Body of pancreas (tissue), 4 donors: ENCODE measurements at regions not wholly inside any gene's neighbourhood (a gene's known extent, or its start where the extent isn't known, plus 50 kb on each side); places are given as distances from the start of the nearest gene placed in this dataset.

Experiments
- POLR2A ChIP-seq, 3 donors: fragments of 450-650 bp; IDR thresholded peaks; one replicate each; pipeline ENCODE4 v1.6.1; 2016; ENCODE audit warnings: antibody characterized with exemption in 3 of 3, mild to moderate bottlenecking in 2 of 3
- TF ChIP-seq, protein P1 (sequence below), 7 experiments: fragments of 450-650 bp in 4 of 7; fragments of 200-600 bp in 3 of 7; sonication (generic) in 3 of 7; IDR thresholded peaks; one replicate each; pipeline ENCODE4 v1.5.1; 2016 to 2019; ENCODE audit warnings: antibody characterized with exemption in 7 of 7

DNA sequence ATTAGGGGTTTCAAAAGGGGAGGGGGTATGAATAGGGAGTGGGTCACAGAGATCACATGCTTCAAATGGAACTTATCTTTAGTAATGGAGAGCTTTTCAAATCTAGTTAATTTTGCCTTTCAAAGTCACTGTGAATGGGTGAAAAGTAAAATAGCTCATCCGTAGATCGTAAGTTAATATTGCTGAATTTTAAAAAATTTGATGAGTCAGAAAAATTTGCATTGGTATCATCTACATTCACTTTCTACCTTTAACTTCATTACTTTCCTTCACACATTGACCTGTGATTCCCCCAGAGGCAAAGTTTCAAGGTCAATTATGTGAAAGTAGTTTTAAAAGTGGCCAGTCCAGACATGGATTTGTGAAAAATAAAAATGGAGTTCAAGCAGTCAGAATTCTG is 139.0 kb upstream of the SLC35B3 start:
- TF ChIP-seq, protein P1, sequence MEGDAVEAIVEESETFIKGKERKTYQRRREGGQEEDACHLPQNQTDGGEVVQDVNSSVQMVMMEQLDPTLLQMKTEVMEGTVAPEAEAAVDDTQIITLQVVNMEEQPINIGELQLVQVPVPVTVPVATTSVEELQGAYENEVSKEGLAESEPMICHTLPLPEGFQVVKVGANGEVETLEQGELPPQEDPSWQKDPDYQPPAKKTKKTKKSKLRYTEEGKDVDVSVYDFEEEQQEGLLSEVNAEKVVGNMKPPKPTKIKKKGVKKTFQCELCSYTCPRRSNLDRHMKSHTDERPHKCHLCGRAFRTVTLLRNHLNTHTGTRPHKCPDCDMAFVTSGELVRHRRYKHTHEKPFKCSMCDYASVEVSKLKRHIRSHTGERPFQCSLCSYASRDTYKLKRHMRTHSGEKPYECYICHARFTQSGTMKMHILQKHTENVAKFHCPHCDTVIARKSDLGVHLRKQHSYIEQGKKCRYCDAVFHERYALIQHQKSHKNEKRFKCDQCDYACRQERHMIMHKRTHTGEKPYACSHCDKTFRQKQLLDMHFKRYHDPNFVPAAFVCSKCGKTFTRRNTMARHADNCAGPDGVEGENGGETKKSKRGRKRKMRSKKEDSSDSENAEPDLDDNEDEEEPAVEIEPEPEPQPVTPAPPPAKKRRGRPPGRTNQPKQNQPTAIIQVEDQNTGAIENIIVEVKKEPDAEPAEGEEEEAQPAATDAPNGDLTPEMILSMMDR (IDR thresholded peaks at IDR 0.05), result no peak
- TF ChIP-seq POLR2A (IDR thresholded peaks at IDR 0.05), result no peak
